ENCODE measurements at regions not wholly inside any gene's neighbourhood (a gene's known extent, or its start where the extent isn't known, plus 50 kb on each side); places are given as distances from the start of the nearest gene placed in this dataset.

DNA sequence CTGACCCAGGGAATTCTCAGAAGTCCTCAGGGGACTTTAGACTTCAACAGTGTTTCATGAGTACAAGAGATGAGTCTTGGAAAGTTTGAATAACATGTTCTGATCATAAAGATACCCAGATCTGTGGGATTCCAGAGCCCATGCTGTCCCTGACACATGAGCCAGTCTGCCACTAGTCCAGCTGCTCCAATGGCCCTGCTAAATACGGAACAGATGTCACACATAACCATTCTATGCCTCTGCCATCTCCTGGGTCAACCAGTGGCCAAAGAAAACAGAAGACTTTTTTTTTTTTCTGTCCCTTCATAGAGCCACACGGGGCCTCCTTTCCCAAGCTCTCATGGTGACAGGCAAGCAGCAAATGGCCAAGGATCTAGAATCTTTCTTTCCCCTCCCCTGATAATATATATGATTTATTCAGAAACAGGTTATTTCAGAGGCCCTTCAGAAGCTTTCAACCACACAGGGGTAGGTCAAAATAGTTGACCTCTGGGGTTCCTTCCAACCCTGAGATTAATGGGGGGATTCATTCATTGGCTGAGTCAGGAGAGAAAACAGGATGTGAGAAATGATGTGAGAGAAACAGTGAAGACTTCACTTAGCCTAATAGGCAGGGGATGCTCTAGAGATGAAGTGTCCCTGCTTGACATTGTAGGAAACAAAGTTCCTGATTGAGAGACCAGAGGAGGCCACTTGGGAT is 367.7 kb downstream of the CDK5RAP2 start:
- H3K4me3 ChIP-seq (ENCODE audit: control insufficient read depth, low read depth, low read length) = no peak overlapping the region
- TF ChIP-seq, protein P1, sequence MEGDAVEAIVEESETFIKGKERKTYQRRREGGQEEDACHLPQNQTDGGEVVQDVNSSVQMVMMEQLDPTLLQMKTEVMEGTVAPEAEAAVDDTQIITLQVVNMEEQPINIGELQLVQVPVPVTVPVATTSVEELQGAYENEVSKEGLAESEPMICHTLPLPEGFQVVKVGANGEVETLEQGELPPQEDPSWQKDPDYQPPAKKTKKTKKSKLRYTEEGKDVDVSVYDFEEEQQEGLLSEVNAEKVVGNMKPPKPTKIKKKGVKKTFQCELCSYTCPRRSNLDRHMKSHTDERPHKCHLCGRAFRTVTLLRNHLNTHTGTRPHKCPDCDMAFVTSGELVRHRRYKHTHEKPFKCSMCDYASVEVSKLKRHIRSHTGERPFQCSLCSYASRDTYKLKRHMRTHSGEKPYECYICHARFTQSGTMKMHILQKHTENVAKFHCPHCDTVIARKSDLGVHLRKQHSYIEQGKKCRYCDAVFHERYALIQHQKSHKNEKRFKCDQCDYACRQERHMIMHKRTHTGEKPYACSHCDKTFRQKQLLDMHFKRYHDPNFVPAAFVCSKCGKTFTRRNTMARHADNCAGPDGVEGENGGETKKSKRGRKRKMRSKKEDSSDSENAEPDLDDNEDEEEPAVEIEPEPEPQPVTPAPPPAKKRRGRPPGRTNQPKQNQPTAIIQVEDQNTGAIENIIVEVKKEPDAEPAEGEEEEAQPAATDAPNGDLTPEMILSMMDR (conservative IDR thresholded peaks at IDR 0.05; ENCODE audit: control insufficient read depth, insufficient read depth, low read depth, low read length) = no peak
- no peak for DNase-seq (ENCODE audit: low read depth)

DNA sequence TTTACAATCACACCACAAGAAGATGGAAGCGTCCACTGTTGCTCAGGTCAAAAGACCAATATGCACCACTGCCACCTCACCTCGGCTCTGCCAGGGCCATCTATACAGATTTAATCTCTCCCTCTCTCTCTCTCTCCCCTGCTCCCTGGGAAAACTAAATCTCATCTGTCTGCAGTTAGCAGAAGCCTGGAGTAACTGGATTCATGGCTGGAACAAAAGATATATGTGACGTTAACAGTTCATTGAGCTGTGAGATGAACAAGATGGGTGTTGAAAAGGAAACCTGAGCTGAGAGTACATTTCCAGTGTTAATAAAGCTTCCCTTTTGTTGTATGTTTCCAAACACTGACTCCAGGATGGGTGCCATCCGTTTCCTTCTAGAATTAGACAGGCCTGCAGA is 369.7 kb downstream of the CDK5RAP2 start:
- DNase-seq (ENCODE audit: low read depth) = no peak
- H3K4me3 ChIP-seq (ENCODE audit: control insufficient read depth, low read depth, low read length) = no peak overlapping the region
- TF ChIP-seq, protein P1 (conservative IDR thresholded peaks at IDR 0.05; ENCODE audit: control insufficient read depth, insufficient read depth, low read depth, low read length) = no peak

DNA sequence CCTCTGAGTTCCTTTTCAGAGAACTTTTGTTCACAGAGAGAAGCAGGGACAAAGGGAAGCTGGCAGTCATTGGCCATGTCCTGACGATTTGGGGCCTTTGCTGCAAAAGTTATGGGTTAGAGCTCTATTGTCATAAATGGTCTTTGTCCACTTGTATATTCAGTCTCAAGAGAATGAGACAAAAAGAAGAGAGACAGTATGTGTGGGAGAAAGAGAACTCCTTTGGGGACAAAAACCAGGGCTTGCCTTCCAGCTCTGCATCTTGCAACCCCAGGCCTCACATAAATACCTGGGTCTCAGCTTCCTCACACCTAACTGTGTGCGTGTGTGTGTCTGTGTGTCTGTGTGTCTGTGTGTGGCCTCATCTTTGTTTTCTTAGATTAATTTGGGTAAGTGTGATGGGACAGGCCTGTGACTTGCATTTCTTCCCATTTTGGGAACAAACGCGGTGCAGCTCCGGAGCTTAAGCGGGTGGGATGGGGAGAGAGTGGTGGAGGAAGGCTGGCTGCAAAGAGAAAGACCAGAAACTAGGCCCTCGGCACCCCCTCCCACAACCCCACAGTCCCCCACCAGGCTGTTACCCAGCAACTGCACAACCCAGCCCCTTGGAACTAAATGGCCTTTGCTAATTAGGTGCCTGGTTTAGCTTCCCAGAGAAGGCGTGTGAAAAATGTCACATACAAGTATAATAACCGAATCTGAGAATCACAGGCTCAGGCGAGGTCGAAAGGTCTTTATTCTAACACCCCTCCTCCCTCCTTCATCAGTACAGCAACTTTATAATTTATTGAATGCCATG is 376.9 kb downstream of the CDK5RAP2 start:
- DNase-seq (ENCODE audit: low read depth) = no peak
- TF ChIP-seq, protein P1 (conservative IDR thresholded peaks at IDR 0.05; ENCODE audit: control insufficient read depth, insufficient read depth, low read depth, low read length) = no peak
- no peak overlapping the region for H3K4me3 ChIP-seq (ENCODE audit: control insufficient read depth, low read depth, low read length)

DNA sequence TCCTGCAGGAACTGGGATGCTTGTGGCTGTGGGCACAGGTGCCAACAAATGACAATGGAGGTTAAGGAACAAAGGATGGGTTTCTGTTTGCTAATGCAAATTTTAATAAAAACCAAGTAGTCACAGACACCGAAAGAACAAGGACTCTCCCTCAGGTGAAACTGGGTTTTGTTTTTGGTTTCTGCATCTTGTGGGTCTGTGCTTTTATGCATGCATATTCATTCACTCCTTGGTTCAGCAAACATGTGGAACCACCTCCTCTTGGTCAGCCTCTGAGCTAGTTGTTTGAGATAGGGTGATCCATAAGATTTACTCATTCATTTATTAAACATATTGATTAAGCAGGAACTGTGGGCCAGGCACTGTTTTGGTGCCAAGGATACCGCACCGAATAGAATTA is 381.9 kb downstream of the CDK5RAP2 start:
- DNase-seq (ENCODE audit: low read depth) = no peak
- no peak overlapping the region for H3K4me3 ChIP-seq (ENCODE audit: control insufficient read depth, low read depth, low read length)
- TF ChIP-seq, protein P1 (conservative IDR thresholded peaks at IDR 0.05; ENCODE audit: control insufficient read depth, insufficient read depth, low read depth, low read length) = no peak

DNA sequence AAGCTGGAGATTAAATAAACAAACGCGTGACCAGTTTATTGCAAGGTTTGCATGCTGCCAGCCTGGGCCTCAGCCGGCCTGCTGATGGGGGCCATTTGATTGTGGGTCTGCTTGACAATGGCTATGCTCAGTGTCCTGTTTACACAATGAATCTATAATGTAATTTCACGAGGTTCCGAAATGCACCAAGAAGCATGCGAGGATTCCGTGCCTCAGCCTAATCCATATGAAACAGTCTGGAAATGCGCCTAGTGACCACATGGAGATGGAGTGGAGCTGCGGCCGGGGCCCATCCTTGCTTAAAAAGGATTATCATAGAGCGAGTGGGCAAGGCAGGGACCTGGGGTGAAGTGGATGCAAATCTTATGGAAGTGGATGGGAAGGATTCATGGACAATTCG is 382.4 kb downstream of the CDK5RAP2 start:
- H3K4me3 ChIP-seq (ENCODE audit: control insufficient read depth, low read depth, low read length) = no peak overlapping the region
- no peak for DNase-seq (ENCODE audit: low read depth)
- TF ChIP-seq, protein P1 (conservative IDR thresholded peaks at IDR 0.05; ENCODE audit: control insufficient read depth, insufficient read depth, low read depth, low read length) = no peak

DNA sequence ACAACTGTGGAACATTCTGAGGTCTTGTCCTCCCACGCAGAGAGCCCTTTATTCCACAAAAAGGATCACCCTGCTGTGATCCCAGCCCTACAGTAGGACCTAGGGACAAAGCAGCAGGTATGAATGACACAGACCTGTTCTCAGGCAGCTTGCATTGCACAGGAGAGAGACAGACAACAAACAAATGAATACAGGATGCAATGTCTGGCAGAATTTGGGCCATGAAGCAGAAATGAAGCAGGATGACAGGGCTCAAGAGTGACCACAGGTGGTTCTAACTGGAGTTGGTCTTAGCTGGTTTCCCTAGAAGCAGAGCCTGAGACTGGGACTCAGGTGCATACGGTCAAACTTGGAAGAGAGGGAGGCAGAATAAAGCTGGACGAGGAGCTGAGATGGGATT is 388.8 kb downstream of the CDK5RAP2 start:
- H3K4me3 ChIP-seq (ENCODE audit: control insufficient read depth, low read depth, low read length) = no peak overlapping the region
- no peak for DNase-seq (ENCODE audit: low read depth)
- TF ChIP-seq, protein P1 (conservative IDR thresholded peaks at IDR 0.05; ENCODE audit: control insufficient read depth, insufficient read depth, low read depth, low read length) = no peak

Data from fibroblast of mammary gland (primary cell).